GM11168 (cell line): ENCODE measurements at regions not wholly inside any gene's neighbourhood (a gene's known extent, or its start where the extent isn't known, plus 50 kb on each side); places are given as distances from the start of the nearest gene placed in this dataset.

ENCODE experiments used
- in situ Hi-C: fragments of 300-500 bp; cut with MboI; formaldehyde crosslinking; loops from one replicate; pipeline ENCODE4 v1.12.0; 2022; ENCODE audit warnings: low sequenced_read_pairs; ENCODE audit not compliant: unreplicated experiment

DNA sequence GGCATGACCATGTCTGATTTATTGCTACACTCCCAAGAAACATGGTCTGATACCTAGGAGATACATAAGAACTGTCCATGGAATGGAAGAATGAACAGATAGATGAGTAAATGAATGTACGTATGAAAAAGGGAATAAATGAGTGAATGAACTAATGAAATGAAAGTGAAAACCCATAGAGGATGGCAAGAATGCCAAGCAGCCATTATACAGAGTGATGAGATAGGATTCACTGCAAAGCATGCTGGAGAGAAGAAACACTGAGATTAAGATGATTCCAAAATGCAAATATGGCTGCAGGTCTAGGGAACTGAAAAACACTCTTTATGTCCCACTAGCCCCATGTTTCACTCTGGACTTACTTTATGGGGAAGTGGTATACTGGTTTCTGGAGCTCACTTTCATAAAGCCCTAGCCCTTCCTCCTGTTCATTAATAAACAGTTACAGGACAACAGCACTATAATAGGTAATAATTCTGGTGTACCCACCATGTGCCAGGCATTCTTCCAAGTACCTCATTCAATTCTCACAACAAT lies 170.3 kb upstream of the RAD23B start:
- in situ Hi-C loops: no loop called here

DNA sequence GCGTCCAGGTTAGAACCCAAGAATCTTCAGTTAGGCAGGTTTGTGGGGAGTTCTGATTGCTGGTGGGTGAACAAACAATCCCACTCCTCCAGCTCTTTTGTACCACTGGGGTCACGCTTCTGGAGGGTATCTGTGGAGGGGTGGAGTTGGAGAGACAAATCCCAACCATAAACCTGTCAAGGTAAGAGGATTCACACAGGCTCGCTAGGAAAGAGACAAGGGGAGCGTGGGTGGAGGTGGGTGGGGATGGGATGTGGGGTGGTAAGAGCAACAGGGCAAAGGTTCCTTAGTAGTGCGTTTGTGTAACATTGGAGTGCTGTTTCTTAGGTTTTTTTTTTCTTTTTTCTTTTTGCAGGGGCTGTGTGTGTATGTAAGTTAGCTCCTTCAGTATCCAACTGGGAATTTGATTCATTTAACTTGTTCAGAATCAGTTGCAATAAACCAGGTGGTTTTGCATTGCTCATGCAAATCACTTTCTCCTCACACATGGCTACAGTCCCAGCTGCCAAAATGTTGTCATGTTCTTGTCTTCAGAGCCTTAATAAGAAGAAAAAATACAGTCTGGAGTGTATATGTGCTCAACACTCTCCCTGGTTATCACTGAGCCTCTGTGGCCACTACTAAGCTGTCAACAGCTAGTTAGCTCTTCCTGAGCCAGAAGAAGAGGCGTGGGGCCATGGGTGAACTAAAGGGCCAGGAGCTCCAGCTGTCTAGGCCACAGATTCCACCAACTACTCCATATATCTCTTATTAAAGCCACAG lies 164.0 kb upstream of the RAD23B start:
- in situ Hi-C loops: no loop called here

DNA sequence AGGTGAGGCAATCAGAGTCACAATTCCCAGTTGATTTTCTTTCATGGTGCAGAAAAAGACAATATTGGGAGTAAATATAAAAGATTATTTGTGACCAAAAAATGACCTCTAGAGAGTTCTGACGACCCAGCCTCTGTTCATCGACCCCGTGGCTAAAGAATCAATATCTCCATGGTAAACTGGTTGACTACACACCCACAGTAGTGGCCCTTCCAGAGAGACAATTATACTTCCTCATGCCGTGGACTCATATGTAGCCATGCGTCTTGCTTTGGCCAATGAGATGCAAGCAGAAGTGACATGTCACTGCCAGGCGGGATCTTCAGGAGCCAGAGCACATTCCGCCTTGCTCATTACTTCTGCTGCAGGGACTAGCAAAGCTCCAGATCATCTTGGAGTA lies 163.3 kb upstream of the RAD23B start:
- in situ Hi-C loops: no loop called here

DNA sequence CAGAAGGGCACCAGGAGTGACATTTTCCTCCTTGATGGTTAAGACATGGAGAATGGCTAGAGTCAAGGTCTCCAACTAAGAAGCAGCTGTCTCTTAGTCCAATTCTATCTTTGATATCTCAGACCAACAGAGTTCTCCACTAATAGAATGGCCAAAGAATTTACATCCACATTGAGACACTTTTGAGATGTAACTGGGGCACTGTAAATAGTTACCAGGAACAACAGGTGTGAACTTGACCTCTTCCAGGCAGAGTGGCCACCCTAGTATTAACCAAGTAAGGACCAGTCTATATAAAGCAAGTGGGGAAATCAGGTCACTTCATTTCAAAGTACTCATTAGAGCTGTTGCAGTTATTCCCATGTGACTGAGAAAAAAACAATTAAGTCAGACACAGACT lies 159.7 kb upstream of the RAD23B start:
- in situ Hi-C loops: no loop called here

DNA sequence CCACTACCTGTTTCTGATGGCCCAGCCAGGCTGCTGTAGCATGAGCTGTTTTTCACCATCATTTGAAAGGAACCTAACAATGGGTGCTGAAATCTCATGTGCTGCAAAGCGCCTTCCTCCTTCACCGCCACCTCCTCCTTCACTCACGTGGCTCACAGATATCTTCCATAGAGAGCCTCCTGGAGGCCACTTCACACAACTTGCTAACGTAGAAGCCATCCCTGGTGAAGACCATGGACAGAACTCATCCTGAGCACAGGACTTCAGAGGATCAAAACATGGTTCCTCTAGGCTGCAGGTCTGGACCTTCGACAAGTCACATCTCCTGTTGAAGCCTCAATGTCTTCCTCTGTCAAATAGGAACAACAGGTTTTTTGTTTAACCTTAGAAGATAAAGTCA lies 155.5 kb upstream of the RAD23B start:
- in situ Hi-C loops: no loop called here

DNA sequence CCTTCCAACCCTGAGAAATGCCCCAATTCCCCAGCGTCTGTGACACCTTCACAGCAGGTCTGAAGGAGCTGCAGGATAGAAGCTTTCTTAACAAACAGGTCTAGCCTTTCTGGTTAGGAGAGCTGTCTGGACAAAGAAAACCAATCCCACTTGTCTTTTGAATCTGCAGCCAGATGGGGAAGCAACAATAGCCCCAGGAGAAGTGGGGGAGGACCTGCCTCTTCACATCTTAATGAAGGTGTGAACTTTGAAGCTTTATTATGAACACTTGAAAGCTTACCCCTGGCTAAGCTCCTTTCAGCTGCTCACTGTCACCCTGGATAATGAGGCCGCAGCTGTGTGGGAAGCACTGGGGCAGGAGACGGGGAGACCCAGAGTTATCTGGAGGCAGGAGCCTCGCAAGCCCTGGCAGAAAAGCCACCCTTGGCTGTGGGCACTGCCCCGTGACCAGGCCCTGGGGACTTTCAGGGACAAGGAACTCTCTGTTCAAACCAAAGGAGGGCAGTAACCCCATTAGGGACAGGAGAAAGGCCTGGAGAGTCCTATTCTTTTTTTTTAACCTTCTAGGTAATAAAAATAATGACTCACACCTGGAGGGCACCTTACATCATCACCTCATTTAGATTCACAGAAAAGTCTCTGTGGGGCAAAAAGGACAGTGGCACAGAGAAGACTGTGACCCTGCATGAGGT lies 151.8 kb upstream of the RAD23B start:
- in situ Hi-C loops: no loop called here

DNA sequence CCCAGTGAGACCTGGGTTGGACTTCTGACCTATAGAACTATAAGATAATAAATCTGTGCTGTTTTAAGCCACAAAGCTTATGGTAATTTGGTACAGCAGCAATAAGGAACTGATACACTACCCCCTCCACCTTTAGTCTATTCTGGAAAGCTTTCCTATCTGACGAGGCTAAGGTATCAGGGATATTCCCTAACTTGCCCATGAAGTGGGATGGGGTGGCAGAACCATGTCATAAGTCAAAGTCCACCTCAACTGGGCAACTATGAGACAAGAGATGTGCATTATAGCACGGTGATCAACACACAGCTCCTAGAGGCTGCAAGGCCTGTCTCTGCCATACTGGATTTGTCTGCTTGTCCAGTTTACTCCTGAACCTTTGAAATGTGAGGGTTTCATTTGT lies 146.8 kb upstream of the RAD23B start:
- in situ Hi-C loops: no loop called here

DNA sequence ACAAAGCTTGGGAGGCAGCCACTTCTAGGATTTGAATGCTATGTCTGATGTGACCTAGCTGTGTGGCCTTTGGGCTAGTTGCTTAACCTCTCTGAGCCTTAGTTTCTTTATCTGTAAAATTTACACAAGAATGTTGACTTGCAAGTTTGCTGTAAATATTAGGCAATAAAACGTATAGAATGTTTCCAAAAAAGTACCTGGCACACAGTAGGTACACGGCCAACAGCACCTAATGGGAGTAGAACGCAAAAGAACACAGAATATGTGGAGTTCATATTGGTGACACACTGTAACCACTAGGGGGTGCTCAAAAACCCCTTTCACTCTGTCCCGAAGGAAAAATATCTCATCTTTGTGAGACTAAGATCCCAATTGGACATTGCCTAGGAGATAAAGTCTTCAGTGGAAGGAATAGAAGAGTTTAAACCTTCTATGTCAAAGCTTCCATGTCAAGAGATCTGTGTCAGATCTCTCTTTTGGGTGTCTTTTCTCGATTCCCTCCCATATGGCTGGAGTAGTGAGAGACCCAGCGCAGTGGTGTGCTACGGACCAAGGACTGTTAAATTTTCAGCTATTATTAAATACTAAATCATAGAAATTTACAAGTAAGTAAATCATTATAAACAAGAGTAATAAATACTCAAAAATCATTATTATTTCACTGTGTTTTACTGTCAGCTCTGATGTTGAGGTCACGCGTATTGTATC lies 145.4 kb upstream of the RAD23B start:
- in situ Hi-C loops: no loop called here

DNA sequence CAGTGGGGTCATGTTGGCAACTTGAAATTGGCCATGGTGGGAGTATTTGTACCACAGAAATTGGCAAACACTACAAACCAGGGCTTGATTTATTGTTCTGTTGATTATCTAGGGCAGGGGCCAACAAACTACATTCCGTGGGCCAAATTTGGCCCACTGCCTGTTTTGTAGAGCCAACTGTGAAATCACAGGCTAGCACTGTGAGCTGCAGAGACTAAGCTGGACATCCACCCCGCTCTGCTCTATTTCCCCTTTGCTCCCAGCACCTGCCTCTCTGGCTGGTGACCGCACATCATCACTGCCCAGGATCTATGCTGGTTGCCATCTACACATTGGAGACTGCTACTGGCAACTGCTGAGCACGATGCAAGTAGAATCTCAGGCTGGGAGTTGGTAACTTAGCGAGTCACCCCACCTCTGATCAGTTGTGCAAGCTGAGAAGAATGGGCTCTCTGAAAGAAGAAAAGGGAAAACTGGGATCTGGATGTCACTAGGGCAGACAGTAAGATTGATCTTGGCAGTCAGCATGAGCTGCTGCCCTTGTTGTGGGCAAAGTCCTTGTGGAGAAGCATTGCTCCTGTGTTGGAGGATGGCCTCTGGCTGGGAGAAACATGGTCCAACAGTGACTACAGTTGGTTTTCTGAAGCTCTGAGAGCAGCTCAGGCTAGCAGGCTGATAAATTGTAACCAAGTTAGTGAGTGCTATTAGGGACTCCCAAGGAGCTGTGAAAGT lies 144.7 kb upstream of the RAD23B start:
- in situ Hi-C loops: no loop called here

DNA sequence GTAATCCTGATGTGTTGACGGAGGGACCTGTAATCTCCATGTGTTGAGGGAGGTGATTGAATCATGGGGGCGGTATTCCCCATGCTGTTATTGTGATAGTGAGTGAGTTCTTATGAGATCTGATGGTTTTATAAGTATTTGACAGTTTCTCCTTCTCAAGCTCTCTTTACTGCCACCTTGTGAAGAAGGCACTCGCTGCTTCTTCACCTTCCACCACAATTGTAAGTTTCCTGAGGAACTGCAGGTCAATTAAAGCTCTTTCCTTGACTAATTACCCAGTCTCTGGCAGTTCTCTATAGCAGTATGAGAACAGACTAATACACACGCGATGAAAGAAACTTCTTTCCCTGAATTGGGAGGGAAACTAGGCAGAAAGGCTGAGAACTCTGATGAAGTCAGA lies 141.1 kb upstream of the RAD23B start:
- in situ Hi-C loops: no loop called here

DNA sequence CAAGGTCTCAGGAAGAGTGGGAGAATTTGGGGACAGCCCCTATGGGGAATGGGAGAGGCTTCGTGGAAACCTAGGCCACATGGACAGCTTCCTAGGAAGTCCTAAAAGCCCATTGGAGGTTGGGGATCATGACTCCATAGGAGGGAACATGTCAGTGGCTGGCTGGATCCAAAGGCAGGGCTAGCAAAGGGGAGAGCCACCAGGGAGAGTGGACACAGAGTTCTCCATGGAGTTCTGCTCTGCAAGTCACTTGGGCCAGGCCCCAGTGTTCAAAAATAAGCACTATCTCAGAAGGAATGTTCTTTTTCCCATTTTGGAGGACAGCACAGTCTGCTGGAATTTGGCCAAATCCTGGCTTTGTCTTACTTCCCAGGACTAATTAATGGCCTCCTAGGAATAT lies 140.6 kb upstream of the RAD23B start:
- in situ Hi-C loops: no loop called here

DNA sequence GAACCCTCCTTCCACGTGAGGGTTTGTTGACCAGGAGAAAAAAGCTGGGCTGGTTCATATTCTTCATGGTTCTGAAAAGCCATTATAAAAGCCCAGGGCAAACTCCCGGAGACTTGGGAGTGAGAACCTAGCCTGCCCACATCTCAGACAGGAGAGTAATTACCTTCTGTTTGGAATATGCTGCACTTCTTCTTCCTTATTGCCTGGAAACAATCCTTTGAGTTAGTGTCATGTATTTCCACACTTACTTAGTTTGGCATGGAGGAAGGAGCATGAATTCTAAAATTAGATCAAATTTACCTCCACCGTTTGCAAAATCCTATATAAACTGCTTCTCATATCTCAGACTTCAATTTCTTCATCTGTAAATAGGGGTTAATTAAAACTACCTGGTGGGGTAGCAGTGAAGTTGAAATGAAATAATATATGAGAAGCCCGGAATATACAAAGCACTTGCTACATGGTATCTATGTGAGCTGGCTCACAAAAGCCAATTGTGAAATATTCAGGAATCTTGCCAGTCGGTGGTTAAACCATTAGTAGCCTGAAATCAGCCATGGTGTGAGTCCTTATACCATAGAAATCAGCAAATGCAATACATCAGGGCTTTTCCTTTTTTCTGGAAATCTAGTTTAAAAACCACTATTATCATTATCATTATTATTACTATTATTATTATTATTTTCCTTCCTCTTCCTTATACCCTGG lies 140.0 kb upstream of the RAD23B start:
- in situ Hi-C loops: no loop called here

DNA sequence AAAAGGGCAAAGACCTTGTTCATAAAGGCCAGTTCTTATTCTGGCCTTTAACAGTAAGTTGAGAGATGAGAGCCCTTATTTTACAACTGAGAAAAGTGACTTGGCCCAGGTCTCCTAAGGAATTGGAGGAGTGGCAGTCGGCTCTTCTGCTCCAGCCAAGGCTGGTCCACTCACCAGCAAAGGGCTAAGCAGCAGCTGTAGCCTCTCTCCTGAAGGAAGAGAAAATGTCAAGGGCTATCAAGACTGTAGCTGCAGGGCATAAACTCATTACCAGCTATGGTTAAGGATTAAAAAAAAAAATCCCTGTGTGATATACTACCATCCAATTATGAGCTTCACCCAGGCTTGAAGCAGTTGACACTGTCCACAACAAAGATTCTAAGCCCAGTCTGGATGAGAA lies 138.6 kb upstream of the RAD23B start:
- in situ Hi-C loops: no loop called here

DNA sequence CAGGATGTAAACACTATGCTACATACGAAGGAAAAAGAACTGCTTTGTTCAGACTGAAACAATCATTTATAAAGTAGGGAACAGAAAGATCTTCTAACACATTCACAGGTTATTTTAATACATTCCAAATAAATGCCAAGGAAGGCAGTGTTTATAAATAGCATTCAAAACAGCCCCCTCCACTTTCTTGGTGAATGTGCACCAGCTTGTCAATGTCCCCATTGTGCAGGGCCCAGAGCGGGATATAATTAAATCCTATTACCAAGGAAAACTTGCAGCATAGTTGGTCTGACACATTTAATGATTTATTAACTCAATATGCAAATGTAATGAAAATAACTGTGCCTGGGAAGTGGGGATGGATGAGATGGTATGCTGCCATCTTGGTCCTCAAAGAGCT lies 135.9 kb upstream of the RAD23B start:
- in situ Hi-C loops: no loop called here

DNA sequence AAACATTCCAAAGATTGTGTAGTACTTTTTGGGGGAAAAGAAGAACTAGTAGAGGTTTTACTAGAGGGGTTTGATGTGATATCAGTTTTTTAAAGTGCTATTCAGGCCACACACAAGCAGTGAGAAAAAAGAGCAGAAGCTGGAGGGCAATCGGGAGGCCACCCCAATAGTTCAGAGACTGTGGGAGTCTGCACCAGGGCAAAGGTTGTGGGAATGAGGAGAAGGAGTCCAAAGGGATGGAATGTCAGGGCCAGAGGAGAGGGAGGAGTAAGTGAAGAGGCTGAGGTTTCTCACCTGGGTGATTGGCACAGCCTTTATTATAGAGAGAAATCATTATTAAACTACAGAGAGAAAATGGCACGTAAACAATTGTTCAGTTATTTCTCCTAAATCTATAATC lies 134.9 kb upstream of the RAD23B start:
- in situ Hi-C loops: no loop called here

DNA sequence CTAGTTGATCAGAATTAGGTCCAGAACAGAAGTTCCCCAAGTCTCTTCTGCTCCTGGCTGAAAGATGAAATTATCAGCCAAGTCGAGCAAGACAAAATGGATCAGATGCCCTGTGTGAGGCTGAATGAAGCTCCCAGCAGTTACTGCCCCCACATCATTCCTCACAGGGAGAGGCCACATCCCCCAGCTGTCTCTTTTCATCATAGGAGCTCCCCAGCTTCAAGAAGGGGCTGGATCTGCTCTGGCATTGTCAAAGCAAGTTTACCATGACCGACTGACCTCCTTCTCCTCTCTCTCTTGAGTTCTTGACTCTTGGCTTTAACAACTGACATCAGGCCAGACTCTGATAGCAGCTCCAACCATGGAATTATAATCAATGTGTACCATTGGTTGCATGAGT lies 133.3 kb upstream of the RAD23B start:
- in situ Hi-C loops: loop anchor here (25.0 kb wide), 1 partner anchor 1312 kb away; no protein-coding TSS in a partner anchor

DNA sequence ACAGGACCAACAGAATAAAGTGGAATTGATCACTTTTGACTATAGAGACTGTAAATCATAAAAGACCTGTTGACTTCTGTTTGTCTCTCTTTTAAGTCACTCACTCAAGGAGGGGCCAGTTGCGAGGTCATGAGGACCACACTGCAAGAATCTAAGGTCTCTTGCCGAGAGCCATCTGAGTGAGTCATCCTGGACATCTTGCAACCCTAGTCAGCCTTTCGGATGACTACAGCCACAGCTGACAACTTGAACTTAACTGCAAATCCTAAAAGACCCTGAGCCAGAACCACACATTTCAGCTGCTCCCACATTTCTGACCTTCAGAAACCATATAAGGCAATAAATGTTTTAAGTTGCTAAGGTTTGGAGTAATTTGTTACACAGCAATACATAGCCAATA lies 129.7 kb upstream of the RAD23B start:
- in situ Hi-C loops: loop anchor here (25.0 kb wide), 1 partner anchor 1316 kb away; no protein-coding TSS in a partner anchor

DNA sequence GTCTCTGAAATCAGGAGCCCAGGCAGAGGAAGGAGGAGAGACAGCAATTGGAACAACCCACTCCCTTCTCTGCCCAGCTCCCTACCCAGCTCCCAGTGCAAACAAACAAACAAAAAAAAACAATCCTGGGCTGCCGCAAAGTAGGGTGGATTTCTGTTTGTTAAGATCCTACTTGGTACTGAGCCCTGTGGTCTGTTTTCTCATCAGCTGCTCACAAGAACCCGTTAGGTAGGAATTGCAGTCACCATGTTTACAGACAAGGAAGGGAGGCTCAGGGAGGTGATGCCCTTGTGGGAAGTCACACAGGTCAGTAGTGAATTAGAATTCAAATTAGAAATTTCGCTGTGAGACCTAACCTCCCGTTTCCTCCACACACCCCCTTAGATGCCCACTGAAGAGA lies 128.8 kb upstream of the RAD23B start:
- in situ Hi-C loops: loop anchor here (25.0 kb wide), 1 partner anchor 1317 kb away; no protein-coding TSS in a partner anchor

DNA sequence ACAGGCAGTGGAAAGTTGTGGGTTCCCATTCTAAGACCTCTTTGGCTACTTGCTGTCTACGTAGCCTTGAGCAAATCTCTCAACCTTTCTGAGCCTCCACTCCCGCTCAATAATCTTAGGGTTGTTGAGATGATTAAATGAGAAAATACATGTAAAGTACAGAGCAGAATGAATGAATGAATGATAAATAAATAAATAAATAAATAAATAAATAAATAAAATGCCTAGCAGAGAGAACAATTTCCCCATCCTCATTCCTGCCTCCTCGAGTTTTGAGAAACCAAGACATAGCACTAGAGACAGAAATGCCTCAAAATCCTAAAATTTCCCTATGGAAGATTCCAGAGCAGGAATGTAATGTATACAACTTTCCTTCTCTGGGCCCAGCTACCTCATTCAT lies 128.3 kb upstream of the RAD23B start:
- in situ Hi-C loops: loop anchor here (25.0 kb wide), 1 partner anchor 1317 kb away; no protein-coding TSS in a partner anchor
